HUES48 (cell line): ENCODE measurements at regions not wholly inside any gene's neighbourhood (a gene's known extent, or its start where the extent isn't known, plus 50 kb on each side); places are given as distances from the start of the nearest gene placed in this dataset.
"Not testable (repeated sequence)": the region's sequence is repeated elsewhere in the genome, so short reads cannot be mapped to it uniquely, and the experiment has no call there.

ENCODE experiments used
- H3K27ac ChIP-seq: one replicate; pipeline ENCODE4 v1.7.0; 2013; ENCODE audit warnings: low read depth, low read length, inconsistent platforms
- H3K27me3 ChIP-seq: 2 replicates; pipeline ENCODE4 v1.6.1; 2013; ENCODE audit warnings: mild to moderate bottlenecking, low read length; ENCODE audit not compliant: control insufficient read depth, insufficient read depth
- H3K36me3 ChIP-seq: 2 replicates; pipeline ENCODE4 v1.6.1; 2013; ENCODE audit warnings: low read length; ENCODE audit not compliant: control insufficient read depth, insufficient read depth
- H3K4me1 ChIP-seq: 2 replicates; pipeline ENCODE4 v1.6.1; 2013; ENCODE audit warnings: mild to moderate bottlenecking, low read length; ENCODE audit not compliant: control insufficient read depth, insufficient read depth
- H3K4me3 ChIP-seq: 2 replicates; pipeline ENCODE4 v1.5.1; 2013; ENCODE audit warnings: mild to moderate bottlenecking, low read depth, low read length
- H3K9ac ChIP-seq: 2 replicates; pipeline ENCODE4 v1.6.1; 2013; ENCODE audit warnings: mild to moderate bottlenecking, low read depth, low read length, moderate library complexity
- H3K9me3 ChIP-seq: 2 replicates; pipeline ENCODE4 v1.6.1; 2013; ENCODE audit warnings: low read length; ENCODE audit not compliant: control insufficient read depth, insufficient read depth

DNA sequence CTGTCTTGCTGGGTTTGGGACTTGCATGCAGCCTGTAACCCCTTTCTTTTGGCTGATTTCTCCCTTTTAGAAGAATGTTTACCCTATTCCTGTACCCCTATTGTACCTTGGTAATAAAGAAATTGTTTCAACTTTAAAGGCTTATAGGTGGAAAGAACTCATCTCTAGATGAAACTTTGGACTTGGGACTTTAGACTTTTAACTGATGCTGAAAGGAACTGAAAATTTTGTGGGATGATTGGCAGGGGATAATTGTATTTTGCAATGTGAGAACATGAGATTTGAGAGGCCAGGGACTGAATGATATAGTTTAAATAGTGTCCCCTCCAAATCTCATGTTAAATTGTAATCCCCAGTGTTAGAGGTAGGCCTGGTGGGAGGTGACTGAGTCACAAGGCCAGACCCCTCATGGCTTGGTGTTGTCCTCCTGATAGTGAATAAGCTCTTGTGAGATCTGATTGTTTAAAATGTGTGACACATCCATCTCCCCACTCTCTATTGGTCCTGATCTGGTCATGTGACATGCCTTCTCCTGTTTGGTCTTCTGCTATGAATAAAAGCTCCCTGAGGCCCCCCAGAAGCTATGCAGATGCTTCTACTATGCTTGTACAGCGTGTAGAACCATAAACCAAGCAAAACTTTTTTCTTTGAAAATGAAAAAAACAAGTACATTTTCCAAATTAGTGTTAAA is 1621.3 kb upstream of the B3GALT2 start:
- H3K4me1 ChIP-seq, result no peaks in the 10 kb centered on the region
- H3K27me3 ChIP-seq, result no peaks in the 10 kb centered on the region
- no peak overlapping the region for H3K4me3 ChIP-seq
- no peak overlapping the region for H3K27ac ChIP-seq
- H3K9me3 ChIP-seq, result no peaks in the 10 kb centered on the region; the same call in none of the 2 replicates
- no peak overlapping the region for H3K9ac ChIP-seq
- H3K36me3 ChIP-seq, result no peaks in the 10 kb centered on the region

- no peaks in the 10 kb centered on the region for H3K4me1 ChIP-seq
- H3K27ac ChIP-seq, result no peak overlapping the region
- no peak overlapping the region for H3K9ac ChIP-seq
- H3K27me3 ChIP-seq, result no peaks in the 10 kb centered on the region
- no peak overlapping the region for H3K4me3 ChIP-seq
- no peaks in the 10 kb centered on the region; the same call in 1 of the 2 replicates for H3K9me3 ChIP-seq
- no peaks in the 10 kb centered on the region for H3K36me3 ChIP-seq
Observed at GRCh38 chr1:194802572-194802971, 1616.2 kb upstream of the B3GALT2 start.

- Histone ChIP-seq H3K9me3 (no peaks in the 10 kb centered on the region), H3K27ac (no peak overlapping the region), H3K27me3 (no peaks in the 10 kb centered on the region), H3K9ac (no peak overlapping the region), H3K4me3 (no peak overlapping the region), H3K4me1 (no peaks in the 10 kb centered on the region), H3K36me3 (no peaks in the 10 kb centered on the region)
Observed at GRCh38 chr1:194795917-194796593, 1609.6 kb upstream of the B3GALT2 start.

GRCh38 chr1:194787001-194787400 is 1600.6 kb upstream of the B3GALT2 start:
- H3K4me3 ChIP-seq, result no peak overlapping the region
- no peak overlapping the region for H3K27ac ChIP-seq
- H3K27me3 ChIP-seq, result no peaks in the 10 kb centered on the region
- no peaks in the 10 kb centered on the region for H3K4me1 ChIP-seq
- H3K9me3 ChIP-seq, result no peaks in the 10 kb centered on the region
- no peak overlapping the region for H3K9ac ChIP-seq
- H3K36me3 ChIP-seq, result no peaks in the 10 kb centered on the region

GRCh38 chr1:194786027-194786426 is 1599.6 kb upstream of the B3GALT2 start:
- Histone ChIP-seq H3K9me3 (no peaks in the 10 kb centered on the region), H3K9ac (no peak overlapping the region), H3K27me3 (no peaks in the 10 kb centered on the region)

GRCh38 chr1:194776657-194777056 is 1590.2 kb upstream of the B3GALT2 start:
- Histone ChIP-seq H3K36me3 (no peaks in the 10 kb centered on the region), H3K4me1 (no peaks in the 10 kb centered on the region)

More at GRCh38 chr1:194786027-194786426, 1599.6 kb upstream of the B3GALT2 start:
- Histone ChIP-seq H3K4me3 (no peak overlapping the region), H3K4me1 (no peaks in the 10 kb centered on the region), H3K27ac (no peak overlapping the region), H3K36me3 (no peaks in the 10 kb centered on the region)

DNA sequence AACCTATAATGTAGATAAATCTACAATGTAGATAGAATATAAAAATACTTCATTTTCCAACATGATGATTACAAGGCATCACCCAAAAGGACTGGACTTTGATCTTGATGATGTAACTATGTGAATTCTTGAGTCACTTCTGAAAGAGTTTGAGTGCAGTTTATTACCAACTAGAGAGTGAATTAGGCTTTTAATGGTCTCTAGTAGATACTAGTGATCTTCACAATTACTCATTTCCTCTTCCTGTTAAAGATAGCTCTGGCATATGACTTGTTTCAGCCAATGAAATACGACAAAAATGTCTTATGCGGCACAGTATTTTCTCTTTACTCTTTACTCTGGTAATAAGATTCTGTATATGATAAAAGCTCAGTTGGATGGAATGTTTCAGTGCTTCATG is 1588.1 kb upstream of the B3GALT2 start:
- H3K9me3 ChIP-seq, result no peaks in the 10 kb centered on the region
- no peak overlapping the region for H3K27ac ChIP-seq
- no peak overlapping the region for H3K9ac ChIP-seq
- no peak overlapping the region for H3K4me3 ChIP-seq
- H3K4me1 ChIP-seq, result no peaks in the 10 kb centered on the region
- no peaks in the 10 kb centered on the region for H3K36me3 ChIP-seq
- H3K27me3 ChIP-seq, result no peaks in the 10 kb centered on the region

More at GRCh38 chr1:194776657-194777056, 1590.2 kb upstream of the B3GALT2 start:
- H3K9me3 ChIP-seq, result no peaks in the 10 kb centered on the region
- no peaks in the 10 kb centered on the region for H3K27me3 ChIP-seq
- no peak overlapping the region for H3K4me3 ChIP-seq
- no peak overlapping the region for H3K9ac ChIP-seq
- H3K27ac ChIP-seq, result no peak overlapping the region

DNA sequence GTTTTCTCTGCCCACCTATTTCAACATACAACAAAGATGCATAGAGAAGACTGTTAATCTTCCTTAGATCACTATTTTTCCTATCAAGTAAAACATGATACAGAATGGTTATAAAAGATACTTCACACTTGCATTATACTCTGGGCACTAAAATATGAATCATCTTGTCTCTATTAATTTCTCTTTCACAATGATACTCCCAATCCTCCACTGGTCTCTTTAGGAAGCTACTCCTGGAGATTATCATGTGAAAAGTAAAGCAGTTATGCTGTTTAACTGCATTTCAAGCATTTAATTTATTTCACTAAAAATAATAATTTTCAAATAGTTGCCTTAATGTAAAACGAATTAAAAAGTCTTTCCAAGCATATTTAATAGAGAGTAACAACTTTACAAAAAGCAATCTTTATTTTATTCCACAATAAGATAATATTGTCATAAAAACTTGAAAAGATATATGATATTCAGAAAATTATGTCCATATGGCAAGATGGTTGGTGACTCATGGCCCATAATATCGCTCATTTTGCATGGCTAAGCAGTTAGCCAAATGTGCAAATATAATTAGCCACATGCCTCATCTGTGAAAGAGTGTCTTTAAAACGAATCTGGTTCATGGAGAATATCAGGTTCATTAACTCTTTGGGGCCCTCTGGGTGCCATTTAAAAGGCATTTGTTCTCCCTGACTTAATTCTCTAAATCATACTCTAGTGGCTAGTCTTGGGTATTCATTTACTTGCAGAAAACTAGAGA is 1569.0 kb upstream of the B3GALT2 start:
- Histone ChIP-seq H3K9ac (no peak overlapping the region), H3K27ac (no peak overlapping the region), H3K36me3 (no peaks in the 10 kb centered on the region), H3K27me3 (no peaks in the 10 kb centered on the region), H3K4me1 (no peaks in the 10 kb centered on the region), H3K9me3 (peaks cover 2% of the 10 kb centered on the region; the same call in 1 of the 2 replicates), H3K4me3 (no peak overlapping the region)

GRCh38 chr1:194738843-194739242 is 1552.4 kb upstream of the B3GALT2 start:
- not testable (repeated sequence) for H3K27ac ChIP-seq, H3K9me3 ChIP-seq, H3K36me3 ChIP-seq, H3K27me3 ChIP-seq, H3K4me3 ChIP-seq, H3K4me1 ChIP-seq, H3K9ac ChIP-seq

DNA sequence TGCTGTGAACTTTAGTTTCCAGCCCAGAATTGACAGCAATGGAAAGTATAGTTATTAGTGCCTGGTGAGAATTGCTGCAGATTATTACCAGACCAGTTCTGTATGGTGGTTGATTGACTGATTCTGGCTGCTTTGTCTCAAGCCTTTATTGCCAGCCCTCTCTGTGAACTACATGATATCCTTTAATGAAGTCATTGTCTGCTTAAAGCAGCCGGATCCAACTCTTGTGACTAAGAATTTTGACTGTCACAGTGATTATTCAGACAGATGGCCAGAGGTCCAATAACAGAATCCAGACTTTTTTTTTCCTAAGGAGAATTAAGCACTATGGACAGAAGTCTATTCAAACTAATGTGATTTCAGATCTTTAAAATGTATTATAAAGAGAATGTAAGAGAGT is 1548.6 kb upstream of the B3GALT2 start:
- H3K9me3 ChIP-seq, result no peaks in the 10 kb centered on the region
- no peak overlapping the region for H3K27ac ChIP-seq
- no peaks in the 10 kb centered on the region for H3K36me3 ChIP-seq
- no peak overlapping the region for H3K4me3 ChIP-seq
- peaks cover 3% of the 10 kb centered on the region; the same call in 1 of the 2 replicates for H3K4me1 ChIP-seq
- no peaks in the 10 kb centered on the region for H3K27me3 ChIP-seq
- no peak overlapping the region for H3K9ac ChIP-seq

DNA sequence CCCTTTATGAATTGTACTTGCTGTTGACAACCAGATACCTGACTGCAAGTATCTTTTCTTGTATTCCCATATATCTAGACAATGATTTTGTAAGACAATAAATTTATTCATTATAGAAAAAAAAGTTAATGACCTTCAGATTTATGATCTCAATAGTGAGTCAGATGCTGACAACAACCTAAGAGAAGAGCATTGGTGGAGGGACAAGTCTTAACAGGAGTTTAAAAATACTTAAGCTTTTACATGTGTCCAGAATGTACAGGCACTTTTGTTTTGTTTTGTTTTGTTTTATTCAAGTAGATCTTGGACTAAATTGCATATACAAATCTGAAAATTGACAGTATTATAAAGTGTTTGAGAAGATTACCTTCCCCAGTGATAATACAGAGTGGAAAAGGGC is 1544.6 kb upstream of the B3GALT2 start:
- no peaks in the 10 kb centered on the region for H3K36me3 ChIP-seq
- H3K27ac ChIP-seq, result no peak overlapping the region
- H3K27me3 ChIP-seq, result no peaks in the 10 kb centered on the region
- peaks cover 3% of the 10 kb centered on the region; the same call in 1 of the 2 replicates for H3K4me1 ChIP-seq
- no peak overlapping the region for H3K4me3 ChIP-seq
- H3K9ac ChIP-seq, result no peak overlapping the region
- H3K9me3 ChIP-seq, result no peaks in the 10 kb centered on the region
